Ishikawa (cell line): ENCODE measurements at regions not wholly inside any gene's neighbourhood (a gene's known extent, or its start where the extent isn't known, plus 50 kb on each side); places are given as distances from the start of the nearest gene placed in this dataset.

Experiments
- CEBPB ChIP-seq: IDR thresholded peaks from 2 replicates; pipeline ENCODE4 v1.6.1; 2012
- EP300 ChIP-seq: IDR thresholded peaks from 2 replicates; pipeline ENCODE4 v1.6.1; 2012; ENCODE audit warnings: borderline replicate concordance
- RAD21 ChIP-seq: IDR thresholded peaks from 2 replicates; pipeline ENCODE4 v1.6.1; 2012; ENCODE audit warnings: low read depth
- REST ChIP-seq: IDR thresholded peaks from 2 replicates; pipeline ENCODE4 v1.6.1; 2012; ENCODE audit warnings: low read depth, mild to moderate bottlenecking
- TAF1 ChIP-seq: IDR thresholded peaks from 2 replicates; pipeline ENCODE4 v1.6.1; 2012; ENCODE audit warnings: low read depth, mild to moderate bottlenecking
- TCF12 ChIP-seq: IDR thresholded peaks from 2 replicates; pipeline ENCODE4 v1.6.1; 2012; ENCODE audit warnings: low read depth
- TEAD4 ChIP-seq: IDR thresholded peaks from 2 replicates; pipeline ENCODE4 v1.6.1; 2012
- USF1 ChIP-seq: IDR thresholded peaks from 2 replicates; pipeline ENCODE4 v1.6.1; 2012

GRCh38 chr10:121085367-121085766 is 234.2 kb downstream of the WDR11 start:
- TF ChIP-seq CEBPB (no peak), USF1 (no peak), TAF1 (no peak), REST (no peak), TEAD4 (no peak), TCF12 (no peak), EP300 (no peak), RAD21 (no peak)
